ENCODE measurements at regions not wholly inside any gene's neighbourhood (a gene's known extent, or its start where the extent isn't known, plus 50 kb on each side); places are given as distances from the start of the nearest gene placed in this dataset.
"Not testable (repeated sequence)": the region's sequence is repeated elsewhere in the genome, so short reads cannot be mapped to it uniquely, and the experiment has no call there.

DNA sequence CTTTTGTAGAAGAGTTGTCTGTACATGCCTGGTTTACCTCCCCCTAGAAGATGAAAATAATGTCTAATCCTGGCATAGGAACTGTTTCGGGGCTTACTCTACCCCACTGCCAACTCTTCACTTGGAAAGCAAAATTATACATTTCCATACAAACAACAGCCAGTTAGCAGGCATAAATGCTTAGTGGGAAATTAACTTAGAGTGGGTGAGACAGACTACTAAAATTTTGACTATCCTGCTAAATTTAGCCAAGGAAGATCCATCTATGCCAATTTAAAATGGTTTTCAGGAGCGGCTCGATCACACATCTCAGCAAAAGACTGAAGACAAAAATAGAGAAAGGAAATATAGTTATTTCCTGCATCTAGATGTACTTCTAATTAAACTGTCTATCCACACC is 221.2 kb downstream of the TPBG start:
- DNase-seq = no peak

DNA sequence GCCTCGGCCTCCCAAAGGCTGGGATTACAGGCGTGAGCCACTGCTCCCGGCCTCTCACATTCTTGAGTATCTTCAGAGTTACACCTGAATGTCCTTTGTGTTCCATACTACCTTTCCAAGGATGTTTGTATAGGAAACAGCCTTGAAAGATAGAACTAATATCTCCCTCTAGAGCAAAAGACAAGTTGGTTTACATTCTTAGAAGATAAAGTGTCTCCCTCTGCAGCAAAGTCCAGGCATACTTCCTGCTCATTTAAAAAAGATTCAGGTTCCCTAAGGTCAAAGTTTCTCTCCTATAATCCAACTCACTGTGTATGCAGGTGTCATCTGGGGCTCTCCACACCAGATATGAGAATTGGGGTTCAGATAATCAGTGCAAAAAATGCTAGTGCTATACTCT is 224.4 kb downstream of the TPBG start:
- DNase-seq = no peak

GRCh38 chr6:82588859-82589412 is 225.3 kb downstream of the TPBG start:
- no peak for DNase-seq

- DNase-seq = no peak
Measured at GRCh38 chr6:82589509-82590206, 226.0 kb downstream of the TPBG start.

- DNase-seq = no peak
Measured at GRCh38 chr6:82597201-82597600, 233.6 kb downstream of the TPBG start.

GRCh38 chr6:82602776-82603175 is 239.2 kb downstream of the TPBG start:
- no peak for DNase-seq

DNA sequence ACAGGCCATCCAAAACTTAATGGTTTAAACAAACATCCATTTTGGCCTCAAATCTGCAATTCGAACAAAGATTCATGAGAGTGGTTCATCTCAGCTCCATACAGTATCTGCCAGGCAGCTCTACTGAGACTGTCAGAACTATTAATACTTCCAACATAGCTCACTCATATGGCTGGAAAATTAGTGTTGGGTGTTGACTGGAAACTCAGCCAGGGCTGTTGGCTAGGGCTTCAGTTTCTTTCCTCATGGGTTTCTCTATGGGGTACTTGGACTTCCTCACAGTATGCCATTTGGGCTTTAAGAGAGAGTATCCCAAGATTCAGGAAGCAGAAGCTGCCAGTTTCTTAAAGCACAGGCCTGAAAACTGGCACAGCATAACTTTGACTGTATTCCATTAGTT is 240.3 kb downstream of the TPBG start:
- DNase-seq = peak; percentile 50

DNA sequence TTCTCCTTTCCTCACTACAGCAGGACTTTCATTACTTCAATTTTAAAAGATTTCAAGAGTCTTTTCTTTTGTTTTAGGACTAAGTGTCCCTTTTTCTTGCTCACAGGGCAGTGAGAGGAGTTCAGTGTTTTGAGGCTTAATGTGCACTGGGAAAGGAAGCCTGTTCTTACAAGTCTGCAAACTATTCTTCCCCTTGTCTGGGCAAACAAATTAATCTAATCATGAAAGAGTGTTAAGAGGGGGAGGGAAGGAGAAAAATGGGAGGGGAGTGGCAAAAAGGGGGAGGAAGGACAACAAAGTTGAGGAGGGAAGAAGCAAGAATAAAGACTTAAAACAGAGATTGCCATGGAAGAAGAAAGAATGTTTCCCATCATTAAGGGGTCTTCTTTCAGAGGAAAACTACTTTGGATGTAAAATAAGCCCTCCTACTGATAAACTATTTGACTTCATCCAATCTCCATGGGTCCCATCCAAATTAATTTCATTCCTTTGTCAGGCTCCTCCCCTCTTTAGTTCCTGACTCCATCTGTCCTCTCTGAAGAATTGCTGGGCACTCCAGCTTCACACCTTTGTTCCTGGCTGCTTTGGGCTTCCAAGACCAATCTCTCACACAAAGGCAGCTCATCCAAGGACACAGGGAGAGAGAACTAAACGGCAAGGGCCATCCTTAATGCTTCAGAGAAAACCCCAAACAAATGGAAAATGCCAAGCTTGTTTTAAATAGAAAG is 244.5 kb downstream of the TPBG start:
- no peak for DNase-seq

DNA sequence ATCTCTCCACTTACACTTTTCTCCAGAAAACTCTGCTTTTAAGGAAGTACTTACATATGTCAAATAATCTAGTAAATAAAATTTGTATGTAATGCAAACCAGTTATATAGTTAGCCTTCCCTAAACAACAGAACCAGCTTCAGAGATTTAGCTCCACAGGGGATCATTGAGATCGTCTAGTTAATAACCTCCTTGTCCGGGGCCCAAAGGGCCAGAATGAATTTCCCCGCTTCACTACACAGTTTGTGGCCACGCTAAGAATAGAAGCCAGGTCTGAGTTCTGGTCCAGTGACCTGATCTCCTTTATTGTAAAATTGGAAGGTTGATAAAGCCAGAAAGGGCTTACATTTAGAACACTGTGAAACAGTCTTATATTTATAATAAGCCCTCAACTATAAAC is 245.2 kb downstream of the TPBG start:
- no peak for DNase-seq

GRCh38 chr6:82611751-82612150 is 248.1 kb downstream of the TPBG start:
- no peak for DNase-seq

DNA sequence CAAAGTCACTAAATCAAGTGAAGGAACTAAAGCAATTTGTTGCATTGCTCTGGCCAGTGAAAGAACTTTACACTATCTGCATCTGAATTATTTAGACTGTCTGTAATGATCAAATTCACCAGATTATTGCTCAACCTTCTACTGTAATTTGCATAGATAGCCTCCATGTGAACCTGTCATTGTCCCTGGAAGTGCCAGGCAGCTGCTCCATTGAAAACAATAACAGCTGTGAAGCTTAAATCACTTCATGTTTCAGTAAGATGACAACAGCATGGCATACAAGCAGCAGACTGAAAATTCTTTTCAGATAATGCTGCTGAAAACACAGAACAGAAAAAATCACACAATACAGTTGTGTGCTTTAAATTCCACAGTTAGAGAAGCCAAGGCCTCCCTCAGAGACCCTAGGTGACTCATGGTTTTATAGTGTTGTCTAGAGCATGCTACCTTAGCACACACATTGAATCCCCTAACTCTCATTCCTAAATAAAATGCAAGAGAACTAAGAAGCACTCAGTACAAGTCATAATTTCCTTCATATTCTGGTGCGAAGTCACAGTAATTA is 248.9 kb downstream of the TPBG start:
- DNase-seq = no peak

GRCh38 chr6:82614518-82614917 is 250.9 kb downstream of the TPBG start:
- no peak for DNase-seq

DNA sequence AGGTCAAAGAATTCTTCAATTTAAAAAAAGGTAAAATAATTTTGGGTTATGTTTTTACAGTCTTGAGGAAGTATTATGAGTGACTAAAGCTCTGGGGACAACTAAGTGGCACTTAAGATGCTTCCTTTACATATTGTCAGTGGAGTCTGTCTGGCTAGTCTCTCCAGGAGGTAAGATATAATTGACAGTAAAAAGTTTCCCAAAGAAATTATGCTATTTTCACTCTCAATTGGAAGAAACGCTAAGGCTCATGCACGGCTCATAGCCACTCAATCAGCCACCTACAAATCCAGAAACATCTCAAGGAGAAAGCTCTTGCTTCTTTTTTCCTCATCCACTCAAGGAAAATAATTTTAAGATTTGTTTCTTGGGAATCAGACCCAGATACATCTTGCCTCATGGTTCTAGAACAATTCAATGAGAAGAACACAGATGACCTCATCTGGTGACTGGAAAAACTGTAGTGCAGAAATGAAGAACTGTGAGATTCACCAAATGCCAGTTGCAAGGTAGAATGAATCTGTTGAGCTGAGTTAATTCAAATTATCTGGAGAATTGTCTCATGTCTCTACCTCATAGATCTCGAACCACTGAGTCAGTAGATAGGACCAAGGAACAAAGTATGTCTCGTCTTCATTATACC is 252.9 kb downstream of the TPBG start:
- no peak for DNase-seq

- no peak for DNase-seq
Measured at GRCh38 chr6:82617648-82618047, 254.0 kb downstream of the TPBG start.

- no peak for DNase-seq
Measured at GRCh38 chr6:82619573-82619972, 256.0 kb downstream of the TPBG start.

GRCh38 chr6:82622461-82622860 is 258.8 kb downstream of the TPBG start:
- no peak for DNase-seq

DNA sequence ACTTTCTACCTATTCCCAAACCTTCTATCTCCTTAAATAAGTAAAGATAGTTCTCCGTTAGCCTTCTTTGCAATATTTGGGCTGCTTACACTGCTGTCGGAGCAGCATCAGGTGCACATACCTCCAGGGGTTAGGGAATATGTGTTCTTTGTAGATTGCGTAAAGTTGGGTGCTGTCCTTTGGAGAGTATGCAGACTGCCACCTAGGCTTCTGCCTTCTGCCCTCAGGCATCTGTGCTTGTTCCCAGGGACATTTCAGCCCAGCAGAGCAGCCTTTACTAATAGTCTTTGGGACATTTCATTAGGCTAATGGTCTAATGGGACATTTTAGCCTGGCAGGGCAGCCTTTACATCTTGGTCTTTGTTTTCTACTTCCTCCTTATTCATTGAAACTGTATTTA is 260.6 kb downstream of the TPBG start:
- no peak for DNase-seq

DNA sequence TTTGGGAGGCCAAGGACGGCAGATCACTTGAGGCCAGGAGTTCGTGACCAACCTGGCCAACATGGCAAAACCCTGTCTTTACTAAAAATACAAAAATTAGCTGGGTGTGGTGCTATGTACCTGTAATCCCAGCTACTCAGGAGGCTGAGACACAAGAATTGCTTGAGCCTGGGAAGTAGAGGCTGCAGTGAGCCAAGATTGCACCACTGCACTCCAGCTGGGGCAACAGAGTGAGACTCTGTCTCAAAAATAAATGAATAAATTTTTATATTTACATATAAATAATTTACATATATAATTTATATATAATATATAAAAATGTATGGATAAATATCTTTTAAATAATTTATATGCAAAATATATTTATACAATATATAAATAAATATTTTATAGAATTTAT is 263.3 kb downstream of the TPBG start:
- DNase-seq = not testable (repeated sequence)

GRCh38 chr6:82629921-82630320 is 266.3 kb downstream of the TPBG start:
- DNase-seq = no peak

- no peak for DNase-seq
Measured at GRCh38 chr6:82641677-82642076, 278.1 kb downstream of the TPBG start.

DNA sequence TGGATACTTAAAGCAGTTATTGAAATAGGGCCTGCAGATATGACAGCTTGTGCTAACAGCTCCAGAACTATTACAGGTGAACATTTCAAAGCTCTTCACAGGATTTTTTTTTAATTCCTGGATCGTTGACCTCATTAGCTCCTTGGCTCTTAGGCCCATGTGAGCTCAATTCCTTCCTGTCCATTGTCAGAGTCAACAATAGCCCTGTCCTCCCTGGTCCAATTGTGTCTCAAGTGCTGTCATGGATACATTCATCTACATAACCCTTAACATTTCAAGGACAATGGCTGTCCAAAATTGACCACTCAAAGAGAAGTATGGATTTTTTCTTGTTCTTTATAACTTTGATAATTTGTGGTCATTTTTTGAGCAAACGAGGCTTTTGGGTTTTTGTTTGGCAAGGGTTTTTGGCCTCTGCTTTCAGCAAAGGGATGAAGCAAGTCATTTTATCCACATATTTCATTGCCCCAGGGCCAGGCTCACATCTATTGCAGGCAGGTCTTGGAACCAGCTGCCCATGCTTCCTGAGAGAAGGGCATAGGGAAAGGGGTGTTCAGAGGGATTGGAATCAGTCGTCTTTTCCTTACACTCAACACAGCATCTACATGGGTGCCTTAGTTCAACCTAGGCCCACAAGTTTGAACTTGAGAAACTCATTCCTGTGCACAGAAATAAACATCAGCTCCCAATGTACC is 282.1 kb downstream of the TPBG start:
- DNase-seq = no peak

DNA sequence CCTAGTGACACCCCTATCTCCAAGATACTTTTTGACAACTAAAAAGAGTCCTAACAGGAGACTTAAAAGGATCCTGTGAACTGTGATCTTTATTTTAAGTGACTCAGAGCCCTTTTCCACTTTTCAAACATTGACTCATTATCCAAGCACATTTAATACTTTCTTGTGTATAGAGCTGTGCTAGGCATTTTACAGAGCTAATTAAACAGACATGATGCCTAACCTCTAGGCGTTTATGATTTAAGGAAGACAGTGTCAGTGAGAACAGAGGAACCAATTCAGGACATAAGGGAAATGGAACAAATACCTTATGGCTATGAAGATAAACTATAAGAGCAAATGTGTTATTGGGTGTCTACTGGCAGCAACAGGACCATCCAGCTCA is 282.6 kb downstream of the TPBG start:
- no peak for DNase-seq

GRCh38 chr6:82651845-82652335 is 288.3 kb downstream of the TPBG start:
- no peak for DNase-seq

All from left hindlimb (tissue), 1 donor.